Fibroblast of peridontal ligament (primary cell): ENCODE measurements at regions not wholly inside any gene's neighbourhood (a gene's known extent, or its start where the extent isn't known, plus 50 kb on each side); places are given as distances from the start of the nearest gene placed in this dataset.

Source experiments
- DNase-seq: peaks from one replicate; pipeline ENCODE4 v3.0.0-alpha.2; 2010; ENCODE audit errors: extremely low read depth

- DNase-seq, result no peak
Measured at GRCh38 chr2:156088587-156088986, 243.9 kb downstream of the NR4A2 start.

- peak; percentile 21 for DNase-seq
Measured at GRCh38 chr2:156087875-156088274, 244.6 kb downstream of the NR4A2 start.

DNA sequence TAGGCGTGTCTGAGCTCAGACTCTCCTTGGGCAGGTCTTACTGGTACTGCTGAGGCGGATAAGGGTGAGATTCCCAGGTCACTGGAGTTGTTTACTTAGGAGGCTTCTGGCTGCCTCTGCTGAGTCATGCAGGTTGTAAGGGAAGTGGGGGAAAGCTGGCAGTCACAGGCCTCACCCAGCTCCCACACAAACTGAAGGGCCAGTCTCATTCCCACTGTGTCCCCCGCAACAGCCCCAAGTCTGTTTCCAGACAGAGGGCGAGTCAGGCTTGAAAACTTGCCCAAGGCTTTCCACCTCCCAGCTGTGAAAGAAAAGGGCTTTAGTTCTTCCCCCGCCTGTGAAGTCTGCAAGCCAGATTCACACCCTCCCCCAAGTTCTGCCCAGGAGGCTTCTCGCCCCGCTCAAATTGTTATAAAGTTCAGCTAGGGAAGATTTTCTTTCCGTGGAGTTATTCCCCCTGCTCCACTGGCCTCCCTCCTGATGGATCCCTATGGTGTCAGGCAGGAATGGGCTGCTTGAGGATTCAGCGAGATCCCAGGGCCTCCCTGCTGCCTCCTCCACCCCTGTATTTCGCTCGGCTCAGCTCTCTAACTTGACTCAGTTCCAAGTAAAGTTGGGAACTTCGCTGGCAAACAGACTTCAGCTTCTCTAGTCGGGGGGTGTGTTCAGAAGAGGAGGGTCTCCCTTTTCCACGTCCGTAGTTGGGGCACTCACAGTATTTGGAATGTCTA lies 248.6 kb downstream of the NR4A2 start:
- no peak for DNase-seq

GRCh38 chr2:156079845-156080244 lies 252.7 kb downstream of the NR4A2 start:
- no peak for DNase-seq

GRCh38 chr2:156077041-156077742 lies 255.3 kb downstream of the NR4A2 start:
- DNase-seq, result no peak

DNA sequence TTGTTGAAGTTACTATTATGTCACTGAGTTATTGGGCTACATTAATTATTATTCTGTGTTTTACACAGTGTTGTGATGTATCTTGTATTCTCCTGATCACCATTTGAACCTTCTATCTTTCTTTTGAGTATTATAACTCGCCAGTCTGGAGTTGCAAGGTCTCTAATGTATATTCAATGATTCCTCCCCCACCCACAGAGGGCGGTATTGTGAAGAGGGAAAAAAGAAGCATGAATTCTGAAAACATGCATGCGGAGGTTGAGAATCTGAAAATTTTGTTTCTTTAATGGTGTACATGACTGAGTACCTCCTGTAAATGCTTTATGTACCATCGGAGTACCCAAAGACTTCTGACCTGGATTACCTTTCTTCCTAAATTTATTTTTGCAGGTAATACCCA lies 266.6 kb downstream of the NR4A2 start:
- no peak for DNase-seq

DNA sequence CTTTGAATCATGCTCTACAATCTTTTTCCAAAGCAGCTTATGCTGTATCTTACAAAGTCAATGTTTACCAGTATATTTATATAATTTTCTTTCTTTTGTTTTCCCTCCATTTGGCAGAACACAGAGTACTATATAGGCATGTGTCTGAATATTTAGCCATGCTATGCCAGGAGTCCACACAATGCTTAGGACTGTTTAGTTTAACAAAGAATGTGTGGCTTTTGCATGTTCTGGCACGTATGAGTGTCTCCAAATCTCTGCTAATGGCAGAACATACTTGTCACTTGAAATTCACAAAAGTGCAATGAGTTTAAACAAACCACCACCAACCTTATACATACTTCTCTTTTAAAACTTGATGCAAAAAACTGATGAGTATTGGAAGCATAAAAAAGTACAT lies 268.0 kb downstream of the NR4A2 start:
- DNase-seq, result no peak

- peak; percentile 3 for DNase-seq
Measured at GRCh38 chr2:156057647-156058046, 274.9 kb downstream of the NR4A2 start.

DNA sequence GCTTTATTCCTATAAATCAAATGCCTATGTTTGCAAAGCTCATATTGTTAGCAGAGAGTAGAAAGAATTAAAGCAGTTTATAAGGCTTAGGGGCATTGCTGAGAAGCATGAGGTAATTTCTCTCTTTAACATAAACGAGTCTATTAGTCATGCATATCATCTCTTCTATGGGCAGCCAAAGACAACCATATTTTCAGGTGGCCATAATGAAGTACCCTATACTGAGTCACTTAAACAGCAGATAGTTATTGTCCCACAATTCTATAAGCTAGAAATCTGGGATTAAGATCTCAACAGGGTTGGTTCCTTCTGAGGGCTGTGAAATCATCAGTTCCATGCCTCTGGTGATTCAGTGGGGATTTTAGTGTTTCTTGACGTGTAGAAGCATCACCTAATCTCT lies 277.5 kb downstream of the NR4A2 start:
- DNase-seq, result no peak

DNA sequence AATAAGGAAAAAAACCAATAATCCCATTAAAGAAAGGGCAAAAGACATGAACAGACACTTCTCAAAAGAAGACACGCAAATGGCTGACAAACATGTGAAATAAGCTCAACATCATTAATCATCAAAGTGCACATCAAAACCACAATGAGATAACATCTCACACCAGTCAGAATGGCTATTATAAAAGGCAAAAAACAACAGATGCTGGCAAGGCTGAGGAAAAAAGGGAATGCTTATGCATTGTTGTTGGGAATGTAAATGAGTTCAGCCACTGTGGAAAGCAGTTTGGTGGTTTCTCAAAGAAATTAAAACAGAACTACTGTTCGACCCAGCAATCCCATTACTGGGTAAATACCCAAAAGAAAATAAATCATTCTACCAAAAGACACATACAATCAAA lies 285.6 kb downstream of the NR4A2 start:
- no peak for DNase-seq

- no peak for DNase-seq
Measured at GRCh38 chr2:156042895-156043294, 289.6 kb downstream of the NR4A2 start.

DNA sequence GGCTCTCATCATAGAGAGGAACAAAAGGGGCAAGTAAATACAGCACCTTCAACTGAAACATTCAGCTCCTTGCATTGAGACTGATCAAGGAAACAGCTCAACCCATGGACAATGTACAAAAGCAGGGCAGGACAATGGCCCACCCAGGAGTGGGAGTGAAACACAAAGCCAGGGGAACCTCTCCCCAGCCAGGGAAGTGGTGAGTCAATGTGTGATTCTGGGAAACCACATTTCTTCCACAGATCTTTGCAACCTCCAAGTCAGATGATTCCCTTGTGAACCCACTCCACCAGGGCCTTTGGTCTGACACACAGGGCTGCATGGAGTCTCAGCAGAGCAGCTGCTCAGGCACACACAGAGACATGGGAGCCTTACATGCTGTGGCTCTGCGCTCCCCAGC lies 294.5 kb downstream of the NR4A2 start:
- DNase-seq, result no peak

DNA sequence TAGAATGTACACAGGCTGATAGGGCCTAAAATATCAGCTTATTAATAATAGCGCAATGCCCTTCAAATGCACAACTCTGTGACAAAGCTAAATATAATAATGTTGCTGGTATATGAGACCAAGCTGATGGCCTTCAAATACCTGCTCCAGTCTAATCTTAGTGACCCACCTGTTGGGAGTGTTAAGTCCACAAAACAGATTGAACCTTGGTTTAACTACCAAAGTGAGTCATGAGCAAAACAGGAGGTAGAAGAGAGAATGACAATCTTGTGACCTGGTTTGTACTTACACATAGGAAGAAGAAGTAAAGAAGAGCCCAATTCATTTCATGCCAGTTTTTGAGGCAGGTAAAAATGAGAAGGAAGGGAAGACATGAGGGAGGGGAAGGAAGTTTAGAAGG lies 295.0 kb downstream of the NR4A2 start:
- DNase-seq, result no peak

DNA sequence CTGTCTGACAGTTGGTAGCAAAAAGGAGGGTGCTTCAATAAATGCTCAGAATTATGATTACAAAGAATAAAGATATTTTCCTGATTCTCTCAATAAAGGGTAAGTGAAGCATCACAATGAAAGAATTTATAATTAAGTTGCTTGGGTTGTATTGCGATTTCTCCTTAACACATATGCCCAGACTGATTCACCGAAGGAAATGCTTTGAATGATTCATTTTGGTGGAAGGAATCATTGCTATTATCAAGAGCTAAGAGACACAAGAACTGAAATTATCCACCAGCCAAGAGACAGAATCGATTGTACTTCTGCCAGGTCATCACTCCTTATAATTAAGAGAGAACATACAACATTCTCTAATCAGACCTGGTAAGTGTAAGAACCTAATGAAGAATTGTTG lies 301.4 kb downstream of the NR4A2 start:
- DNase-seq, result no peak

DNA sequence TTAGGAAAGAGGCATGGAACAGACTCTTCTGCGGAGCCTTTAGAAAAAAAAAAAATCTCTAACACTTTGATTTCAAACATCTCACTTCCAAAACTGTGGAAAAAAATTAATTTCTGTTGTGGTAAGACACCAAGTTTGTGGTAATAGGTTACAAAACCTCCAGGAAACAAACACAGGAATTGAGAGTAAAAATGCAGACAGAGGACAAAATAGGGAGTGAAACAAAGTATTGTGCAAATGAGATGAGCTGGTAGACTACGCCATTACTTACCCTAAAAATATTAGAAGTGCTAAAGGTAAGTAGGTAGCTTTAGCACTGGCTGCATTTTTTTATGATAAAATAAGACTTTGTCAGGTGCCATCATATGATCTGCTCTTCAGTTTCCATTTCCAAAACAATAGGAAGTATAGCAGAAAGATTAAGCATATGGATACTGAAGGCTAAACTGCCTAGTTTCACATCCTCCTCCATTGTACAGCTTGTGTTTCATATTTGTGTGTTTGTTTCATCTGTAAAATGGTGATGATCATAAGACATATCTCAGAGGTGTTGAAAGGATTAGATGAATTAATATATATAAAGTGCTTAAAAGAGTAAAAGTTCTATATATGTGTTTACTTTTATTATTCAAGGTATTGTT lies 309.2 kb downstream of the NR4A2 start:
- DNase-seq, result no peak

DNA sequence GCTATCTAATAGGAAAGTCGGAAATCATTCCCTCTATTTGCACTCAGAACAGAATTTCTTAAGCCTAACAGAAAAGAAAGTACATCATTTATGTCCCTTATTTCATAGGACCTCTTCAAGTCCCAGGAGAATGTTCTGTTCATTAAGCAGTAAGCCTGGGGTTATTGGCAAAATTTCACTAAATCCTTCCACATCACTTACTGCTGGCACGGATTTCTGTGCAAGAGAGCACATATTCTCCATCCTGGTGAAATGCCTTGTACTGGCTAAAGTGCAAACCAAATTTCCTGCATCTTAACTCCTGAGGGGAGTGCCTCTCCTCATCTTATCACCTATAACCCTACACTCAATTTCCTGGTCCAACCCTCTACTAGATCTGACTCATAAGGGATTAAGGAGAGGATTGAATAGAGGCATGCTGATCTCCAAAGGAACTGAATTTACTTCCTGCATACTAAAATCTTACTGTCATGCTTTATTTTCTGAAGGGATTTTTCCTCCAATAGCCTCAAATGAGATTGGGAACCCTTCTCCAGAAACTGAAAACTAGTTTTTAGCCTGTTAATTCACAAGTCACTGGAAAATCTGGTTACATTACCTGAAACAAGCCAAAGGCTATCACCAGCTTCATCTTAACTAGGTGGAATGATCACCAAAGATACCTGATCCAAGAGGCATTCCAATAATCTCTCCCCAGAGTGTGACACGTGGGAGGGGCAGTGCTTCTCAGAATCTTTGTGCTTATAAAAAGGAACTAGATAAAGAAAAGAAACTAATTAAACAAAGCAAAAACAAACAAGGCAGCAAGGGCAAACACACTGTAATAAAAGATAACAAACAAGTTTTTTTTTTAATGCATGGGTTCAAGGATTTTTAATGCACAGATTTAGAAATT lies 311.1 kb downstream of the NR4A2 start:
- no peak for DNase-seq

DNA sequence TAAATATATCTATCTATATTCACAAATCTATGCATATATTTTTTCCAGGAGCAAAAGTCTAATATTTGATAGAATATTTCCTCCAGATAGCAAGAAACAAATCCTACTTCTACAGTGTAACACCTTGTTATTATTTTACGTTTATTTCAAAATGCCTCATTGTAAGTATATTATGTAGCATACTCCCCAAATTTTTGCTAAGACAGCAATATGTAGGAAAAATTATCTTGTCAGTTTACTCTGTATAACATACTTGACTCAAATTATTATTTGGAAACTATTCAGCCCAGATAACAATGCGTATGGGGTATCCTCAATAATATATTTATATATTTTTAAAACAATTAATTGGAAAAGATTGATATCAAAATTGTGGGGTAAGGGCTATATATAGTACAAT lies 313.2 kb downstream of the NR4A2 start:
- no peak for DNase-seq

DNA sequence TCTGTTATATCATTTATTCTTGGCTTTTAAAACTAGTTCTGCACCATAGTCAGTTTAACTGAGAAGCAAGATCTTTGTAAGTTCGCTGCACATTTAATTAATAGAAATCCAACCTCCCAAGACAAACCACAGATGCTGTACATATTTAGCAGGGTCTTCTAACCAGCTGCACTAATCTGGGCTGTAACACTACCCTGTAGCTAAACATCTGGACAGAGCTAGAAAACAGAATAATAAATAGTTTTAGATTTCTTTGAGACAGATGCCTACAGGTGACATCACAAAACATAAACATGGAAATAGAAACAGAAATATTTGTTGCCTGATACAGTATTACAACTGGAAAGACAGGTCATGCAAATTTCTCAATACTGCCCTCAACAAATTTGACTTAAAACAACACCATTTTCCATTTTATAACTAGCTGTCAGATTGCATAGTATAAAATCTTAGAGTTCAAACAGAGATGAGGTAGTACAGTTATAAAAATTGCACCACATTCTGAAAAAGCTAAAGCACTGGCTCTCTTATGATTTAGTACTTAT lies 315.1 kb downstream of the NR4A2 start:
- no peak for DNase-seq

DNA sequence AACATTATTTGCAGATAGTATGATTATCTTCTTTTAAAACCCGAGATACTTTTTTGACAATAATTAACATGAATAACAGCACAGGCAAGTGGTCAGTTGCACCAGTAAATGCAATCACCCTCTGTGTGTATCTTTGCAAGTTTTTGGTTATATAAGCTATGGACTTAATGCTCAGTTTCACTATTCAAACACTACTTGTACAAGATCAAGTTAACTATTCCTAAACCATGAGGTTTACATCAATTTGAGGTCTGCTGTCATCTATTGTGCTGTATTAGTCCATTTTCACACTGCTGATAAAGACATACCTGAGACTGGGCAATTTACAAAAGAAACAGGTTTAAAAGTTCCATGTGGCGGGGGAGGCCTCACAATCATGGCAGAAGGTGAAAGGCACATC lies 323.2 kb downstream of the NR4A2 start:
- DNase-seq, result no peak

- no peak for DNase-seq
Measured at GRCh38 chr2:156006721-156007618, 325.6 kb downstream of the NR4A2 start.
